A673 (cell line): ENCODE measurements at regions not wholly inside any gene's neighbourhood (a gene's known extent, or its start where the extent isn't known, plus 50 kb on each side); places are given as distances from the start of the nearest gene placed in this dataset.

Experiments used
- CTCF ChIP-seq: fragments of 300-800, 200-600 bp; sonication (generic); conservative IDR thresholded peaks from 2 replicates; pipeline ENCODE4 v1.5.1; 2017; ENCODE audit warnings: low read depth, mild to moderate bottlenecking, antibody characterized with exemption, low read length, moderate library complexity, mixed read lengths
- EZH2 ChIP-seq: fragments of 200-600 bp; sonication (generic); IDR thresholded peaks from 2 replicates; pipeline ENCODE4 v1.6.1; 2017; ENCODE audit warnings: borderline replicate concordance, low read depth, mild to moderate bottlenecking, mixed read lengths, antibody characterized with exemption, low read length; ENCODE audit not compliant: poor library complexity, severe bottlenecking

- TF ChIP-seq CTCF (no peak), EZH2 (no peak)
Measured at GRCh38 chr11:92489826-92490399, 265.3 kb downstream of the FAT3 start.
